ENCODE measurements at regions not wholly inside any gene's neighbourhood (a gene's known extent, or its start where the extent isn't known, plus 50 kb on each side); places are given as distances from the start of the nearest gene placed in this dataset.

DNA sequence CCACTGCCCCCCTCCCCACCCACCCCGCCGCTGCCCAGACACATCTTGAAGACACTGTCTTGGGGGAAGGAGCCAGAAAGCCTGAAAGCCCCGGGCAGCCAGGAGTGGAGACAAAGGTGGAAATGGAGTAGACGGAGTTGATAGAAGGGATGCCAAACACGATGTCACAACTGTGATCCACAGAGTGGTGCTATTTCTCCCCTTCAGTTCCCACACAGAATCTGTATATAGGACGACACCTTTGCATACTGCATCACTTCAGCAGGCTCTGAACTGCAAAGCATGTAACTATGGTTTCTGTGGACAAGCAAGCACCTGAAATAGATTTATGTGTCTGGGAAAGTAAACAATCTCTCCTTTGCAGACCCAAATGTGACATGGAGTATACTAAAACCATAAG is 56.4 kb upstream of the F13A1 start:
- DNase-seq: no peak

DNA sequence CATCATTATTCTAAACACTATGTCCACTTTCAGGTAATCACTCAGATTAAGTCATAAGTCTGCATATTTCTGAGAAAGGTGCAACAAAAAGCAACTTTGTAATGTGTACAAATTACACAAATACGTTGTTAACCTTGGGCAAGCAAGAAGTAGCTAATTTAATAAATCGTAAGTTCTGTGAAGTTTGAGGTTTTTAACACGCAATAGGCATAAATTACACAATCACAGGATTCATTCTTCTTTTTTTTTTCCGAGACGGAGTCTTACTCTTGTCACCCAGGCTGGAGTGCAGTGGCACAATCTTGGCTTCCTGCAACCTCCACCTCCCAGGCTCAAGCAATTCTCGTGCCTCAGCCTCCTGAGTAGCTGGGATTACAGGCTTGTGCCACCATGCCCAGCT is 57.2 kb upstream of the F13A1 start:
- DNase-seq: no peak

DNA sequence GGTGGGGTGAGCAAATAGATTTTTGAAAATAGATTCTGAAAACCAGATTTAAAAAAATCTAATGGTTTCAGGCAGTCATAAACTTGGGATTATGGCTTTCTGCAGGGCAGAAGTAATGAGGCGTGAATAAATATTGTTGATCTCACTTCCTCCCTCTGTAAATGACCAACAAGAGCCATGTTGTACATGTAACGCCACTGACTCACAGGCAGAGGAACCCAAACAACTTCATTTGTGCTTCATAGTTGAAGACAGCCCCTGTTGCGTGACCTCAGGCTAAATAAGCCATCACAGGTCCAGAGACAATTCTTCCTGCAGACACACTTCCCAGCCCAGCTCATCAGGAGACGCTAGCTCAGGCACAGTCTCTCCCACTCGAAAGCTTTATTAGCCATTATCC is 59.1 kb upstream of the F13A1 start:
- no peak for DNase-seq

DNA sequence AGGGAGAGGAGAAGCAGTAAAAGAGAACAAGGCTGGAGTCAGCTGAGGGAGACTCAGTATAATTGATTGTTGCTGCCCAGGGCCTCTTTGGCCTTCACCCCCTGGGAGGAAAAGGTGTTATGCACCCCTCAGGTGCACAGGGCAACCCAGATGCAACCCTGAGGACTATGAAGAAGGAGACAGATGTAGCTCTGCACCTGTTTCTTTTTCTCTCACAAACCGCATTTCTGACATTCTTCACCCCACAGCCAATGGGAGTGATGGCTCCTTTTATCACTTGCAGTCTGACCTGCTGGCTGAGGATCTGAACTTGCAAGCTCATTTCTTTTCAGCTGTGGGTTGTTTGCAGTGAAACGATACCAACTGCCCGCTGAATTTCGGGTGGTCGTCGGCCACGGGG is 64.1 kb upstream of the F13A1 start:
- no peak for DNase-seq

GRCh38 chr6:6386010-6386409 is 65.5 kb upstream of the F13A1 start:
- DNase-seq: no peak

- no peak for DNase-seq
Observed at GRCh38 chr6:6390849-6391602, 70.6 kb upstream of the F13A1 start.

DNA sequence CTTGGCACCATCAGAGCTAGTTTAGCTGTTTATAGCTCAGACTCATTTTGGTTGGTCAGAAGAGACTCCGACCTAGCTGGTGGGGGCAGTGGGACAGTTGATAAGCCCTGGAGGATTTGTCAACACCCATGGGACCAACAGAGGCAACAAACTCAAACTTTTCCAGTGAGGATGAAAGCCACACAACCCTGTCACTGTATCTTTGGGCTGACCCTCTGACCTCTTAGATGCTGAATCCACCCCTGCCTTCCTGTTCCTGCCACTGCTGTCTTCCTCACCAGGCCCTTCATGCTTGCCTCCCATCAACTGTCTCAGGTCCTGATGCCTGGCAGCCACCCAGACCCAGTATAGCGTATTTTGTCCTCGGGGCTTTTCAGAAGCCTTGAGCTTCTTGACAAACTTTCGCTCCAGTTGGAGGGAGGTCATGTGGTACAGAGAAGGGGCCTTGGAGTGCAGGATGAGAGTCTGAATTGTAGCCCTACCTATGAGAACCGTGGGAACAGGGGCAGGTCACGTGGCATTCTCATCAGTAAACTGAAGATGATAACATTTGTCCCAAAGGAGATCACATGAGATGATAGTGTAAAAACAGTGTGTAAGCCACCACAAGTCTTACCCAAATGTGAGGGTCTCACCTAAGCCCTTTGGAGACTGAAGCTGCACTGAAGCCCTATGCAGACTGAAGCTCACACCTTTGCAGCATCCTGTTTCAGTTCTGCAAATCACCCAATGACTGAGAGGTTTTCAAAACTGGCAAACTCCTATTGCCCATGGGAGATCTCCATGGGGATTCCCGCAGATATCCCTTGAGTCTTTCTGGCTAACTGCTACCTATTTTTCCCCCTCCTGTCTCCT is 72.0 kb upstream of the F13A1 start:
- no peak for DNase-seq

- DNase-seq: no peak
Observed at GRCh38 chr6:6393069-6393529, 72.6 kb upstream of the F13A1 start.

GRCh38 chr6:6395581-6396197 is 75.2 kb upstream of the F13A1 start:
- DNase-seq: no peak

DNA sequence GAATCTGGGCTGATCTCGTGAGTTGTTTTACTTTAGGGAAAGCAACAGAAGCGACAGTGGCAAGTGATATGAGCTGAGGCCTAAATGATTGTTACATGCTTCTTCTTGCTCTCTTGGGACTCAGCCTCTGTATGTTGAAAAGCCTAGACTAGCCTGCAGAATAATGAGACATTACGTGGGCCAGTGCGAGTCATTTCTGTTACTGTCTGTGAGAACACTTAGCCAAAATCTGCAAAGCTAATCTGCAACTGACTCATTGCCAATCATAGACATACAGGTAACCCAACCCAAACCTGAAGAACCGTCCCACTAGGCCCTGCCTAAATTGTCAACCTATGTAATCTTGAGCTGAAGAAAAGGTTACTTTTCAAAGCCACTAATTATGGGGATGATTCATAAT is 77.4 kb upstream of the F13A1 start:
- no peak for DNase-seq

- DNase-seq: no peak
Observed at GRCh38 chr6:6399568-6399967, 79.1 kb upstream of the F13A1 start.

- no peak for DNase-seq
Observed at GRCh38 chr6:6401401-6401800, 80.9 kb upstream of the F13A1 start.

DNA sequence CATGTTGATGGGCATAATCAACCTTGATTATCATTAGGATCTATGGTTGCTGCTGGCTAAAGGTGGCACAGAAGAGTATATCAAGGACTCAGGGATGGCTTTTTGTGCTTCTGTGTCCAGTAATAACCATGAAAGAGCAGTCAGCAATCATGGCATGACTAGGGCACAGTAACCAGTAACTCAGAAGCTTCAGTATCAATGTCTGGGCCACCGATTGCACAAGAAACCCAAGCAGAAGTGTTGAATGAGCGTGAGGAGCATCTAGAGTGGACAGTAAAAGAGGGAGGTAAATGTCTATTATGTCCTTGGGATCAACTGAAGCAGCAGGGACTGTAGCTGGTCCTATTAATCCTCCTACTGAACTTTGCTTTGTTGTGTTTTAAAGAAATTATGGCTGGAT is 81.5 kb upstream of the F13A1 start:
- no peak for DNase-seq

DNA sequence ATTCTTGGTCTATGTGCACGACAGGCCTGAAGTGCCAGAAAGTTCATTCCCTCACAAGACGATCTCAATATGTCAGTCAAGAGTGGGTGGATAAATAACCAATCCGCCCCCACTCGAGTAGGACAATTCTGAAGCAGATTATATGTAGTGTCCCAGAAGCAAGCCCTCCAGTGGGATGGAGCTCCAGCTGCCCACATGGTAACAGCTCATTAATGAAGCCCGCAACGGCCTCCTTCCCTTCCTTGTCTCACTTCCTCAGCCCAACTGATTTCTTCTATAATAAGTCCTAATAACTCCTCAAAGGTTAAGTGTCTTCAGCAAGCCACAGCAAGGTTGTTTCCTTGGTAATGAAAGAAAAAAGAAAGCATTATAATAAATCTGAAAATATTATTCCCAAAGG is 82.1 kb upstream of the F13A1 start:
- DNase-seq: no peak

GRCh38 chr6:6405031-6405430 is 84.6 kb upstream of the F13A1 start:
- no peak for DNase-seq

GRCh38 chr6:6405997-6406714 is 85.7 kb upstream of the F13A1 start:
- no peak for DNase-seq

DNA sequence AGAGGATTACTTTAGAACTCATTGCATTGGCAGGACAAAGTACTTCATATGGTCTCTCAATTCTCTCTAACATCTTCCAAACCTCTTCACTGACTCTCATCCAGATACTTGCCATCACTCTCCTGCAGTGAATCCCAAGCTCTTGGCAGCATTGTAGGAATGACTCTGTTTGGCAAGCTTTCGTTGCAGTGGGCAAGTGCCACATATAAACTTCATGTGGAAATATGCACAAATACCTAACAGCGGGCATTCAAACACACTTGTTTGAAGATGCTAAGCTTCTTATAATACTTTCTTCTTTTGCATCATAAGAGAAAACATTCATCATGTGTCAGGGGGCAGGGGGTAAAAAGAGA is 86.2 kb upstream of the F13A1 start:
- no peak for DNase-seq

DNA sequence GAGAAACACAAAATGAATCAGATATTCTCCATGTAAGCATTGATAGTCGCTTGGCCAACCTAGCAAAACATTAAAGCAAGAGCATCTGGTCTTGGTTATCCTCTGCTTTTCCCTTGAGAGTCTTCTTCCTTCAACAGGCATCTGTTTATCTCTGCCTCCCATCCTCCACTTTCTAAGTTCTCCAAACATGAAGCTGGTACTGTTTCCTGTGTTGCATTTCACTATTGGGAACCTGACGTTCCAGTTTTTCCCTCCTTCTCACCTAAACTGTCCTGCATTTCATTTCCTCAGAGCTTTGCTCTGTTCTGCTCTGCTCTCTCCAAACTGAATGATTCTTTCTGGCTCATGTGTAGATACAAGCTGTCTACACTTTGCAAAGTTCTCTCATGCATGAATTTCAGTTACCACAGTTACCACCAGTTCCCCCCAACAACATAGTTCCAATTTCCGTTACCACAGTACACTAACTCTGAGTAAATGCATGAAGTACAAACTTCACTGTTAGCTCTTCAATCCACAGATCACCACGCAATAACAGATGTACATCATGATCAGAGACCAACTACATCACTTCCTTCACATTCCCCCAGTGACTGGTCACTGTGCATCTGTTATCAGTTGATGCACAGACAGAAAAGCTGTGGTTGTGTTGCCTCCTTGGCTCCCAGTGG is 86.7 kb upstream of the F13A1 start:
- DNase-seq: no peak

GRCh38 chr6:6409397-6410030 is 89.1 kb upstream of the F13A1 start:
- DNase-seq: no peak

- no peak for DNase-seq
Observed at GRCh38 chr6:6411115-6411514, 90.7 kb upstream of the F13A1 start.

DNA sequence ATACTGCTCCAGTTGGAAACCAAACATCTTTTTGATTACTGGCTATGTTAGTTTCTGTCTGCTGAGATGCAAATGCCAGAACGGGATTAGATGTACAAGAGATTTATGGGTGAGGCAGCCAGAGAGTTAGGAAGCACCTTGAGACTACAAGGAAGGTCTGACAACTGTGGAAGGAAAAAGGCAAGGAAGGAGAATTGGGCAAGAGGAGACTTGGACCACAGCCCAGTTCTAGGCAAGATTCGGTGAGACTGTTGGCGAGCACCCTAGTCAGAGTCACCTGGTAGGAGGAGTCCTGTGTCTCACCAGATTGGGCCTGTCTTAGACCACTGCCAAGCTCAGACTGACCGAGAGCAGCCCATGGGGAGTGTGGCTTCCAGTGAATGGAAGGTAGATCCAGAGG is 91.8 kb upstream of the F13A1 start:
- DNase-seq: no peak

- no peak for DNase-seq
Observed at GRCh38 chr6:6412700-6413099, 92.2 kb upstream of the F13A1 start.

Data from stimulated activated CD4-positive, alpha-beta T cell treated with anti-CD3 and anti-CD28 coated beads, Interleukin-2, amount 100 ng/mL, for 48 hours (primary cell).